ENCODE measurements at regions not wholly inside any gene's neighbourhood (a gene's known extent, or its start where the extent isn't known, plus 50 kb on each side); places are given as distances from the start of the nearest gene placed in this dataset.

GRCh38 chr14:80077262-80077661 lies 134.0 kb downstream of the DIO2 start:
- CTCF ChIA-PET, result interaction anchor here (0.6 to 0.7 kb wide), 2 partner anchors 133 to 857 kb away, joined by 3 to 4 read pairs; no protein-coding TSS in a partner anchor
- TF ChIP-seq CTCF (IDR thresholded peaks at IDR 0.05; ENCODE audit: unreplicated experiment), result no peak
- Mint-ChIP-seq H3K27me3 (ENCODE audit: insufficient read depth, unreplicated experiment) (no peaks in the 10 kb centered on the region), H3K4me1 (ENCODE audit: insufficient read depth, unreplicated experiment) (no peaks in the 10 kb centered on the region), H3K9me3 (ENCODE audit: unreplicated experiment) (no peaks in the 10 kb centered on the region), H3K27ac (ENCODE audit: low read depth, unreplicated experiment) (no peak overlapping the region), H3K36me3 (ENCODE audit: insufficient read depth, unreplicated experiment) (no peaks in the 10 kb centered on the region), H3K4me3 (ENCODE audit: unreplicated experiment) (no peak overlapping the region)
- intact Hi-C loops (cut with micrococcal nuclease), result no loop called here
- BruUV-seq (replicated peaks), result no TSS peak
- DNase-seq (ENCODE audit: unreplicated experiment), result no peak
- POLR2A ChIA-PET, result no interaction called here

GRCh38 chr14:80074900-80075574 lies 136.3 kb downstream of the DIO2 start:
- H3K36me3 Mint-ChIP-seq (ENCODE audit: insufficient read depth, unreplicated experiment), result no peaks in the 10 kb centered on the region
- H3K27ac Mint-ChIP-seq (ENCODE audit: low read depth, unreplicated experiment), result no peak overlapping the region
- no peaks in the 10 kb centered on the region for H3K4me1 Mint-ChIP-seq (ENCODE audit: insufficient read depth, unreplicated experiment)
- intact Hi-C loops (cut with micrococcal nuclease), result no loop called here
- no peak for DNase-seq (ENCODE audit: unreplicated experiment)
- no TSS peak for BruUV-seq (replicated peaks)
- H3K4me3 Mint-ChIP-seq (ENCODE audit: unreplicated experiment), result no peak overlapping the region
- CTCF ChIA-PET, result no interaction called here
- H3K27me3 Mint-ChIP-seq (ENCODE audit: insufficient read depth, unreplicated experiment), result no peaks in the 10 kb centered on the region
- TF ChIP-seq CTCF (IDR thresholded peaks at IDR 0.05; ENCODE audit: unreplicated experiment), result no peak
- H3K9me3 Mint-ChIP-seq (ENCODE audit: unreplicated experiment), result no peaks in the 10 kb centered on the region
- POLR2A ChIA-PET, result no interaction called here

- no peaks in the 10 kb centered on the region for H3K36me3 Mint-ChIP-seq (ENCODE audit: insufficient read depth, unreplicated experiment)
- POLR2A ChIA-PET, result no interaction called here
- H3K4me1 Mint-ChIP-seq (ENCODE audit: insufficient read depth, unreplicated experiment), result peaks cover 5% of the 10 kb centered on the region
- no peak overlapping the region for H3K4me3 Mint-ChIP-seq (ENCODE audit: unreplicated experiment)
- H3K27ac Mint-ChIP-seq (ENCODE audit: low read depth, unreplicated experiment), result no peak overlapping the region
- CTCF ChIA-PET, result interaction anchor here (0.6 to 2.1 kb wide), 6 partner anchors 18 to 803 kb away, joined by 3 to 4 read pairs (median 3); no protein-coding TSS in a partner anchor
- DNase-seq (ENCODE audit: unreplicated experiment), result no peak
- no peaks in the 10 kb centered on the region for H3K27me3 Mint-ChIP-seq (ENCODE audit: insufficient read depth, unreplicated experiment)
- no TSS peak for BruUV-seq (replicated peaks)
- intact Hi-C loops (cut with micrococcal nuclease), result loop anchor here (10.0 kb wide), 1 partner anchor 1406 kb away; no protein-coding TSS in a partner anchor
- H3K9me3 Mint-ChIP-seq (ENCODE audit: unreplicated experiment), result no peaks in the 10 kb centered on the region
- no peak for TF ChIP-seq CTCF (IDR thresholded peaks at IDR 0.05; ENCODE audit: unreplicated experiment)
Observed at GRCh38 chr14:80059041-80059440, 152.3 kb downstream of the DIO2 start.

- H3K27me3 Mint-ChIP-seq (ENCODE audit: insufficient read depth, unreplicated experiment), result no peaks in the 10 kb centered on the region
- no peak for TF ChIP-seq CTCF (IDR thresholded peaks at IDR 0.05; ENCODE audit: unreplicated experiment)
- no peaks in the 10 kb centered on the region for H3K9me3 Mint-ChIP-seq (ENCODE audit: unreplicated experiment)
- BruUV-seq (replicated peaks), result no TSS peak
- intact Hi-C loops (cut with micrococcal nuclease), result loop anchor here (1.0 to 10.0 kb wide), 6 partner anchors 157 to 1408 kb away; no protein-coding TSS in a partner anchor
- no peak overlapping the region for H3K27ac Mint-ChIP-seq (ENCODE audit: low read depth, unreplicated experiment)
- no peak for DNase-seq (ENCODE audit: unreplicated experiment)
- peaks cover 5% of the 10 kb centered on the region for H3K4me1 Mint-ChIP-seq (ENCODE audit: insufficient read depth, unreplicated experiment)
- no peaks in the 10 kb centered on the region for H3K36me3 Mint-ChIP-seq (ENCODE audit: insufficient read depth, unreplicated experiment)
- no peak overlapping the region for H3K4me3 Mint-ChIP-seq (ENCODE audit: unreplicated experiment)
- ChIA-PET POLR2A (interaction anchor here (0.9 kb wide), 1 partner anchor 14 kb away, joined by 3 read pairs; no protein-coding TSS in a partner anchor), CTCF (interaction anchor here (0.6 to 5.1 kb wide), 36 partner anchors 10 to 1154 kb away, joined by 3 to 52 read pairs (median 4); no protein-coding TSS in a partner anchor)
Observed at GRCh38 chr14:80056497-80056801, 154.9 kb downstream of the DIO2 start.

Measured in MCF 10A (cell line).